ENCODE measurements at regions not wholly inside any gene's neighbourhood (a gene's known extent, or its start where the extent isn't known, plus 50 kb on each side); places are given as distances from the start of the nearest gene placed in this dataset.

- ChIA-PET POLR2A (no interaction called here), CTCF (no interaction called here)
- TF ChIP-seq CTCF (IDR thresholded peaks at IDR 0.05; ENCODE audit: control extremely low read depth, extremely low read depth, low read depth, missing control alignments) = no peak
- no peak for DNase-seq (ENCODE audit: extremely low spot score)
Measured at GRCh38 chr5:98193921-98194760, 579.3 kb upstream of the RGMB start.

- DNase-seq (ENCODE audit: extremely low spot score) = no peak
- TF ChIP-seq CTCF (IDR thresholded peaks at IDR 0.05; ENCODE audit: control extremely low read depth, extremely low read depth, low read depth, missing control alignments) = no peak
- CTCF ChIA-PET = interaction anchor here (1.6 kb wide), 1 partner anchor 9 kb away, joined by 4 read pairs; no protein-coding TSS in a partner anchor
- POLR2A ChIA-PET = no interaction called here
Measured at GRCh38 chr5:98200726-98201541, 572.5 kb upstream of the RGMB start.

- TF ChIP-seq CTCF (IDR thresholded peaks at IDR 0.05; ENCODE audit: control extremely low read depth, extremely low read depth, low read depth, missing control alignments) = no peak
- CTCF ChIA-PET = interaction anchor here (0.8 to 1.2 kb wide), 3 partner anchors 9 to 16 kb away, joined by 3 read pairs; no protein-coding TSS in a partner anchor
- no peak for DNase-seq (ENCODE audit: extremely low spot score)
- POLR2A ChIA-PET = no interaction called here
Measured at GRCh38 chr5:98204798-98205197, 568.7 kb upstream of the RGMB start.

- no peak for TF ChIP-seq CTCF (IDR thresholded peaks at IDR 0.05; ENCODE audit: control extremely low read depth, extremely low read depth, low read depth, missing control alignments)
- DNase-seq (ENCODE audit: extremely low spot score) = no peak
- POLR2A ChIA-PET = no interaction called here
- CTCF ChIA-PET = interaction anchor here (1.2 kb wide), 1 partner anchor 10 kb away, joined by 3 read pairs; no protein-coding TSS in a partner anchor
Measured at GRCh38 chr5:98205691-98206461, 567.6 kb upstream of the RGMB start.

- no peak for DNase-seq (ENCODE audit: extremely low spot score)
- TF ChIP-seq CTCF (IDR thresholded peaks at IDR 0.05; ENCODE audit: control extremely low read depth, extremely low read depth, low read depth, missing control alignments) = no peak
- CTCF ChIA-PET = no interaction called here
- POLR2A ChIA-PET = no interaction called here
Measured at GRCh38 chr5:98206566-98206965, 566.9 kb upstream of the RGMB start.

- DNase-seq (ENCODE audit: extremely low spot score) = no peak
- ChIA-PET CTCF (interaction anchor here (0.7 kb wide), 1 partner anchor 10 kb away, joined by 3 read pairs; no protein-coding TSS in a partner anchor), POLR2A (no interaction called here)
- TF ChIP-seq CTCF (IDR thresholded peaks at IDR 0.05; ENCODE audit: control extremely low read depth, extremely low read depth, low read depth, missing control alignments) = no peak
Measured at GRCh38 chr5:98209418-98209817, 564.0 kb upstream of the RGMB start.

All from GM10248 (cell line).